Testis (tissue), 2 donors: ENCODE measurements at regions not wholly inside any gene's neighbourhood (a gene's known extent, or its start where the extent isn't known, plus 50 kb on each side); places are given as distances from the start of the nearest gene placed in this dataset.

Experiments used
- CTCF ChIP-seq, 3 experiments: fragments of 450-650 bp in 2 of 3; fragments of 200-600 bp in 1 of 3; sonication (generic) in 1 of 3; IDR thresholded peaks; one replicate each; pipeline ENCODE4 v1.5.1; 2016 to 2019; ENCODE audit warnings: antibody characterized with exemption in 3 of 3, mild to moderate bottlenecking in 2 of 3, moderate library complexity in 1 of 3
- POLR2A ChIP-seq: fragments of 450-650 bp; IDR thresholded peaks from one replicate; pipeline ENCODE4 v1.6.1; 2017; ENCODE audit warnings: antibody characterized with exemption, mild to moderate bottlenecking, moderate library complexity

- TF ChIP-seq CTCF (IDR thresholded peaks at IDR 0.05) (no peak), POLR2A (no peak)
These were observed 83.1 kb downstream of the PDCL3 start for GRCh38 chr2:100645695-100646429.
